Upper lobe of left lung (tissue), 6 donors: ENCODE measurements at regions not wholly inside any gene's neighbourhood (a gene's known extent, or its start where the extent isn't known, plus 50 kb on each side); places are given as distances from the start of the nearest gene placed in this dataset.

Experiments
- ATAC-seq, 2 donors: fragments of 200-7000 bp; cut with Tn5 transposase; one replicate each; pipeline ENCODE4 v1.9.1; 2022; ENCODE audit warnings: mild to moderate bottlenecking in 2 of 2, moderate library complexity in 2 of 2; ENCODE audit not compliant: low FRiP score in 2 of 2
- DNase-seq, 2 donors: peaks; one replicate each; pipeline ENCODE4 v3.0.0-alpha.2; 2019 to 2020
- H3K27ac ChIP-seq, 4 donors: fragments of 200-600 bp; sonication (generic); one replicate each; pipeline ENCODE4 v1.5.1; 2016 to 2019
- H3K27me3 ChIP-seq, 4 donors: fragments of 200-600 bp; sonication (generic); one replicate each; pipeline ENCODE4 v1.5.1; 2017 to 2019
- H3K36me3 ChIP-seq, 4 donors: fragments of 200-600 bp; sonication (generic); one replicate each; pipeline ENCODE4 v1.5.1; 2016 to 2019
- H3K4me1 ChIP-seq, 4 donors: fragments of 200-600 bp; sonication (generic); one replicate each; pipeline ENCODE4 v1.5.1; 2018 to 2019
- H3K4me3 ChIP-seq, 4 donors: fragments of 200-600 bp; sonication (generic); one replicate each; pipeline ENCODE4 v1.5.1; 2017 to 2019; ENCODE audit warnings: mild to moderate bottlenecking in 2 of 4, moderate library complexity in 1 of 4
- H3K9me3 ChIP-seq, 4 donors: fragments of 200-600 bp; sonication (generic); one replicate each; pipeline ENCODE4 v1.5.1; 2018 to 2019
- EP300 ChIP-seq, 4 donors: sonication (generic); formaldehyde crosslinking; IDR thresholded peaks; one replicate each; pipeline ENCODE4 v1.5.1; 2017; ENCODE audit warnings: antibody characterized with exemption in 4 of 4, control low read depth in 2 of 4
- POLR2A ChIP-seq, 4 donors: fragments of 450-650 bp; IDR thresholded peaks; one replicate each; pipeline ENCODE4 v1.5.1; 2016 to 2017; ENCODE audit warnings: antibody characterized with exemption in 4 of 4, mild to moderate bottlenecking in 2 of 4
- POLR2AphosphoS5 ChIP-seq, 2 donors: sonication (generic); formaldehyde crosslinking; IDR thresholded peaks; one replicate each; pipeline ENCODE4 v1.5.1; 2017; ENCODE audit warnings: antibody characterized with exemption in 2 of 2
- WGBS, 2 donors: methylation state at CpG; one replicate each; pipeline ENCODE4 v1.1.5; 2017 to 2018; 5-methylcytosine and 5-hydroxymethylcytosine counted together
- TF ChIP-seq, protein P1 (sequence below), 6 experiments: fragments of 450-650 bp in 4 of 6; fragments of 200-600 bp in 2 of 6; sonication (generic) in 2 of 6; IDR thresholded peaks; one replicate each; pipeline ENCODE4 v1.5.1; 2016 to 2019; ENCODE audit warnings: antibody characterized with exemption in 6 of 6
- donor health status: DM: no; HTN: no; CAD: no; lungs with moderate emphysema.
- donor health status: DM: no; HTN: yes; CAD: no; lungs with severe emphysema.

DNA sequence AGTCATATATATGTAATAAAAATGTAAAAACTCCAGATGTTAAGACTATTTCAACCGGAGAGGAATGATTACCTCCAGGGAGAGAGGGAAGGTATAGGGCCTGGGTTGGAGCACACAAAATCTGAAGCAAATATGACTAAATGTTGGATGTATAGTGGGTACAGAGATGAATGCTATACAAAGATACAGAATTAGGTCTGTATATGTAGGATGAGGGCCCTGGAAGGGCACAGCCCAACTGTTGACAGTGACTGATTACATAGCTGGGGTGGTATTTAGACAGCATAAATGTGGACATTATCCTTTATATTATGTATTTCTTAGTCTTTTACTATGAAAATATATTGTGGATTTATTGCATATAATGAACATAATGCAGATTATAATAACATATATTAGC is 94.4 kb upstream of the SPATA12 start:
- Histone ChIP-seq H3K36me3 (no peaks in the 10 kb centered on the region), H3K4me1 (no peaks in the 10 kb centered on the region), H3K9me3 (no peaks in the 10 kb centered on the region), H3K4me3 (no peak overlapping the region), H3K27me3 (no peaks in the 10 kb centered on the region), H3K27ac (no peak overlapping the region)
- ATAC-seq: no peak
- TF ChIP-seq, protein P1, sequence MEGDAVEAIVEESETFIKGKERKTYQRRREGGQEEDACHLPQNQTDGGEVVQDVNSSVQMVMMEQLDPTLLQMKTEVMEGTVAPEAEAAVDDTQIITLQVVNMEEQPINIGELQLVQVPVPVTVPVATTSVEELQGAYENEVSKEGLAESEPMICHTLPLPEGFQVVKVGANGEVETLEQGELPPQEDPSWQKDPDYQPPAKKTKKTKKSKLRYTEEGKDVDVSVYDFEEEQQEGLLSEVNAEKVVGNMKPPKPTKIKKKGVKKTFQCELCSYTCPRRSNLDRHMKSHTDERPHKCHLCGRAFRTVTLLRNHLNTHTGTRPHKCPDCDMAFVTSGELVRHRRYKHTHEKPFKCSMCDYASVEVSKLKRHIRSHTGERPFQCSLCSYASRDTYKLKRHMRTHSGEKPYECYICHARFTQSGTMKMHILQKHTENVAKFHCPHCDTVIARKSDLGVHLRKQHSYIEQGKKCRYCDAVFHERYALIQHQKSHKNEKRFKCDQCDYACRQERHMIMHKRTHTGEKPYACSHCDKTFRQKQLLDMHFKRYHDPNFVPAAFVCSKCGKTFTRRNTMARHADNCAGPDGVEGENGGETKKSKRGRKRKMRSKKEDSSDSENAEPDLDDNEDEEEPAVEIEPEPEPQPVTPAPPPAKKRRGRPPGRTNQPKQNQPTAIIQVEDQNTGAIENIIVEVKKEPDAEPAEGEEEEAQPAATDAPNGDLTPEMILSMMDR (IDR thresholded peaks at IDR 0.05): no peak
- no peak for TF ChIP-seq EP300 (IDR thresholded peaks at IDR 0.05)
- no peak for TF ChIP-seq POLR2AphosphoS5 (IDR thresholded peaks at IDR 0.05)
- no peak for TF ChIP-seq POLR2A (IDR thresholded peaks at IDR 0.05)
- no peak for DNase-seq
- 97 to 100% methylated on average over 1 of the region's 1 CpG for WGBS, 2 donors

DNA sequence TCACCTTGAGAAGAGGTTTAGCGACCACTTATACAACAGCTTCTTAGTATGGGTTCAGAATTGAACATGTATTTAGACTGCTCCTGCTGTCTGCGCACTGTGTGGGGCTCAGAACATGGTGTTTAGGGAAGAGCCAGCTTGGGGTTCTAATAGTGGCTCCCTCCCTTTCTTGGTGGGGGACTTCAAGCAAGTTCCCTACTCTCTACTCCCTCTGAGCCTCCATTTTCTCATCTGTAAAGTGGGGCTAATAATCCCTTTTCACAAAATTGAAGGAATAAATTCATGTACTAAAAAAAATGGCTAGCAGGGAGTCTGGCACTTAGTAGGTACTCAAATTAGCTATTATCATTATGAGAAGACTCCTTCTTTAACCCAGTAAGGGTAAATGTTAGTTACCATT is 97.5 kb upstream of the SPATA12 start:
- TF ChIP-seq EP300 (IDR thresholded peaks at IDR 0.05): no peak
- TF ChIP-seq POLR2AphosphoS5 (IDR thresholded peaks at IDR 0.05): no peak
- TF ChIP-seq, protein P1 (IDR thresholded peaks at IDR 0.05): no peak
- TF ChIP-seq POLR2A (IDR thresholded peaks at IDR 0.05): no peak
- WGBS, 2 donors: 91 to 96% methylated on average over 2 of the region's 2 CpGs
- no peak overlapping the region for H3K4me3 ChIP-seq
- DNase-seq (no peak), ATAC-seq (no peak)
- H3K27me3 ChIP-seq: no peaks in the 10 kb centered on the region
- no peak overlapping the region for H3K27ac ChIP-seq
- H3K9me3 ChIP-seq: no peaks in the 10 kb centered on the region
- no peaks in the 10 kb centered on the region for H3K4me1 ChIP-seq
- no peaks in the 10 kb centered on the region for H3K36me3 ChIP-seq

DNA sequence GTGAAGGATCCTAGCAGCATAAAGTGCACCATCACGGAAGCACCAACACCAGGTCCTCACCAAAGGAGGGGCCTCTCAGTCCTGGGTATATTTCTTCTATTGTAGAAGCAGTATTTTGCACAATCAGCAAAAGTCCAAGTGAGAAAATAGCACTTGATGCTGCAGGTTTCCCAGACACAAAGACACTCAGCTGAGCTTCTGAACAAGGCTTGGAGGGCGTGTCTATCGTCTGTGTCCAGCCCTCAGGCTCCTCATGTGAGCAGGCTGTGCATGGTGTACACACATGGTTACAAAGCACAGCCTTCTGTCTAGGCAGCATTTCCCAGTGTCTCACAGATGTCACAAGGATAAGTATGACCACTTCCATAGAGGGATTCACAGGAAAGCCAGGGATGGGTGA is 98.3 kb upstream of the SPATA12 start:
- Histone ChIP-seq H3K4me1 (no peaks in the 10 kb centered on the region), H3K27ac (no peak overlapping the region), H3K9me3 (no peaks in the 10 kb centered on the region), H3K36me3 (no peaks in the 10 kb centered on the region), H3K4me3 (no peak overlapping the region), H3K27me3 (no peaks in the 10 kb centered on the region)
- ATAC-seq: no peak
- DNase-seq: no peak
- TF ChIP-seq POLR2A (IDR thresholded peaks at IDR 0.05): no peak
- no peak for TF ChIP-seq POLR2AphosphoS5 (IDR thresholded peaks at IDR 0.05)
- no peak for TF ChIP-seq EP300 (IDR thresholded peaks at IDR 0.05)
- TF ChIP-seq, protein P1 (IDR thresholded peaks at IDR 0.05): no peak
- 76 to 85% methylated on average over 3 of the region's 3 CpGs for WGBS, 2 donors

DNA sequence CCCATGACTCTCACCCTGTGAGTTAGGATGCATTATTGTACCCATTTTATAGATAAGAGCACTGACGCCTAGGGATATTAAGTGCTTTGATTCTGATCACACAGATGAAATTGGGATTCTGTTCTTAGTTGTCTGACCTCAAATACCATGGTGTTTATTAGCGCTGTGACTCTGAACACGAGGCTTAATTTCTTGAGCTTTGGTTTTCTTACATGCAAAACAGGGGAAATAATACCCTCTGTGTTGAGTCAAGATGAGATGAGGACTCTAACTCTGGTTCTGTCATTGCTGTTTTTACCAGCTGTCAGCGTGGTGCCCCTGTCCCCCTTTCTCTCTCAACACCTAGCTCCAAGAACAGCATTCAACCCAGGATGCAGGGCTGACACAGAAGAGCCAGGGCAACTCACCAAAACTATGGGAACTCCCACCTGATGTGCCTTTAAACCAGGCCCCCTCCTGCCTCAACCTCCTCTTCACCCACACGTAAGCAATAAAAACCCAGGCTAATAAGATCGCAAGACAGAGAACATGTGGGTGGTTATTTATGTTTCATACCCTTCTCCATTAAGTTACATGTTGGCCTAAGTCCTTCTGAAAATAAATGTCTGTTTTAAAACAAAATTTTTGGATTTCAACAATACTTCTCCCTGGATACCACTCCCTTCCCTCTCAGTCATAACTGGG is 100.1 kb upstream of the SPATA12 start:
- 88 to 98% methylated on average over 6 of the region's 6 CpGs for WGBS, 2 donors
- H3K4me3 ChIP-seq: no peak overlapping the region
- no peaks in the 10 kb centered on the region for H3K36me3 ChIP-seq
- TF ChIP-seq POLR2AphosphoS5 (IDR thresholded peaks at IDR 0.05) (no peak), POLR2A (IDR thresholded peaks at IDR 0.05) (no peak), EP300 (IDR thresholded peaks at IDR 0.05) (no peak)
- TF ChIP-seq, protein P1 (IDR thresholded peaks at IDR 0.05): no peak
- no peaks in the 10 kb centered on the region for H3K9me3 ChIP-seq
- ATAC-seq: no peak
- DNase-seq: no peak
- H3K27ac ChIP-seq: no peak overlapping the region
- no peaks in the 10 kb centered on the region for H3K27me3 ChIP-seq
- no peaks in the 10 kb centered on the region for H3K4me1 ChIP-seq

DNA sequence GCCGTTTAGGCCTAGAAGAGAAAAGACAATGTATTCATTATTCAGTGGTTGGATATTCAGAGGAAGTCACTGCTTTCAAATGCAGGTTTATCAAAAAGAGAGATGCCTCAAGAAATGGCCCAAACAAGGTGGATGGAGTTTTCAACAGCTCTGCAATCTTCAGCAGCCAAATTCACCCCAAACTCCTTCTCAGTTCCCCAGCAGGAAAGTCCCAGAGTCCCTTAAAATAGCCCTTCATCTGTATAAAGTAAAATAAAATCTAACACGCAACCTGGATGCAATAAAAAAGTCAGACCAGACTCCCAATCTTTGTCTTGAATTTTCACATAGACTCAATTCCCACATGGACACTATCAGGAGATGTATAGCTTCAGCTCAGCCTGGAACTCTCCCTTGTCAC is 101.6 kb upstream of the SPATA12 start:
- Histone ChIP-seq H3K27ac (no peak overlapping the region), H3K4me1 (no peaks in the 10 kb centered on the region), H3K4me3 (no peak overlapping the region), H3K9me3 (no peaks in the 10 kb centered on the region), H3K27me3 (no peaks in the 10 kb centered on the region), H3K36me3 (no peaks in the 10 kb centered on the region)
- ATAC-seq: no peak
- TF ChIP-seq POLR2A (IDR thresholded peaks at IDR 0.05): no peak
- no peak for TF ChIP-seq EP300 (IDR thresholded peaks at IDR 0.05)
- TF ChIP-seq, protein P1 (IDR thresholded peaks at IDR 0.05): no peak
- TF ChIP-seq POLR2AphosphoS5 (IDR thresholded peaks at IDR 0.05): no peak
- DNase-seq: no peak
- WGBS, 2 donors: 93 to 98% methylated on average over 2 of the region's 2 CpGs
